Upper lobe of right lung (tissue), 1 donor: ENCODE measurements at regions not wholly inside any gene's neighbourhood (a gene's known extent, or its start where the extent isn't known, plus 50 kb on each side); places are given as distances from the start of the nearest gene placed in this dataset.

Experiments used
- ATAC-seq: fragments of 200-7000 bp; cut with Tn5 transposase; one replicate; pipeline ENCODE4 v1.9.1; 2020; ENCODE audit warnings: mild to moderate bottlenecking, moderate library complexity
- DNase-seq: peaks from one replicate; pipeline ENCODE4 v3.0.0-alpha.2; 2020
- H3K27ac ChIP-seq: fragments of 200-600 bp; one replicate; pipeline ENCODE4 v1.8.0; 2022
- H3K27me3 ChIP-seq: fragments of 200-600 bp; one replicate; pipeline ENCODE4 v1.8.0; 2022; ENCODE audit warnings: mild to moderate bottlenecking
- H3K36me3 ChIP-seq: fragments of 200-600 bp; one replicate; pipeline ENCODE4 v1.8.0; 2022
- H3K4me1 ChIP-seq: fragments of 200-600 bp; one replicate; pipeline ENCODE4 v1.8.0; 2022
- H3K4me3 ChIP-seq: fragments of 200-600 bp; one replicate; pipeline ENCODE4 v1.8.0; 2022; ENCODE audit warnings: mild to moderate bottlenecking
- H3K9me3 ChIP-seq: fragments of 200-600 bp; one replicate; pipeline ENCODE4 v1.8.0; 2022
- CTCF ChIP-seq: fragments of 200-600 bp; IDR thresholded peaks from one replicate; pipeline ENCODE4 v1.8.0; 2022; ENCODE audit warnings: antibody characterized with exemption
- intact Hi-C: fragments of 100-400 bp; cut with DNase I; formaldehyde crosslinking; loops from one replicate; pipeline ENCODE4 v1.11.0; 2022
- donor health status: DM: no; HTN: yes; CAD: no; lungs with severe emphysema.

- intact Hi-C loops: no loop called here
- ATAC-seq: no peak
- Histone ChIP-seq H3K4me1 (no peaks in the 10 kb centered on the region), H3K36me3 (no peaks in the 10 kb centered on the region), H3K27me3 (no peaks in the 10 kb centered on the region), H3K9me3 (no peaks in the 10 kb centered on the region), H3K4me3 (no peak overlapping the region), H3K27ac (no peak overlapping the region)
- no peak for DNase-seq
- TF ChIP-seq CTCF: no peak
Measured at GRCh38 chr5:62059960-62060359, 246.0 kb upstream of the KIF2A start.

- intact Hi-C loops: no loop called here
- DNase-seq: no peak
- H3K36me3 ChIP-seq: no peaks in the 10 kb centered on the region
- ATAC-seq: peak; percentile 81
- no peak overlapping the region for H3K27ac ChIP-seq
- no peak overlapping the region for H3K4me3 ChIP-seq
- H3K27me3 ChIP-seq: no peaks in the 10 kb centered on the region
- TF ChIP-seq CTCF: no peak
- H3K4me1 ChIP-seq: no peaks in the 10 kb centered on the region
- H3K9me3 ChIP-seq: no peaks in the 10 kb centered on the region
Measured at GRCh38 chr5:62065050-62065449, 241.0 kb upstream of the KIF2A start.

DNA sequence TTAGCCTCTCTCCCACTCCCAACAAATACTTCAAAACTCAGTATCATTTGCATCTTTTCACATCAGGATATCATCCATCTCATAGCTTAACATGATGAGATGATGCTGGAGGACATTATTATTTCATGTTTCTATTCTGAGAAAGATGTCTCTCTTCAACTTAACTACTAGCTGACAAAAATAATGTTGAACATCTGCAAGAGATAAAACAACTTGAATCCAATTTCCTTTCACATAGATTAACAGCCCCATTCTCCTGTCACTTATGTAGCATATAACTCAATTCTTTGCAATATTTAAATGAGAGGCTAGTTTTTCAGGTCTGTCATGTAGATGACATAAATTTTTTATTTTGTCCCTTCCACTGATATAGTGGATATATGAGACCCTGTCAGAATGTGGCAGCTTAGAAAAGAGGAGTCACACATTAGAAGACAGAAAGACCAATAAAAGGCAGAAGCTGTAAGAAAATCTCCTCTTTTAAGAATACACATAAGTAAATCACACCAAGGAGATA is 239.2 kb upstream of the KIF2A start:
- DNase-seq: no peak
- intact Hi-C loops: no loop called here
- no peak for TF ChIP-seq CTCF

DNA sequence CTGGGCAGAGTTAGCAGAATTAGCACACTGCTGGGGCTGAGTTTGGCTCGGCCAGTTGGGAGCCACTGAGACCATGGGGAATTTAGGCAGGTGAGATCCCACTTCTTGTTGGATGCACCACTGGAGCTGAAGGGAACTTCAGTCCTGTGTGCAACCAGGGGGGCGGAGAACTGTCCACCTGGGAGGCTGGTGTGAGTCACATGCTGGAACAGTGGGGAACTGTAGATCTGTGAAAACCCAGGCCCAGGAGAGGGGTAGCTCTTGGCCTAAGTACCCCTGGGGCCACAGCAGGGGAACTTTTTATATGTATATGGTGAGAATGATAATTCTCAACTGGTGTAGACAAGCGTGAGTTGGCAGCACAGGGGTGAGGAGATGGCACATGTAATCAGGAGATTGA is 237.5 kb upstream of the KIF2A start:
- H3K27ac ChIP-seq: no peak overlapping the region
- no peaks in the 10 kb centered on the region for H3K36me3 ChIP-seq
- no peak for ATAC-seq
- H3K9me3 ChIP-seq: no peaks in the 10 kb centered on the region
- no peaks in the 10 kb centered on the region for H3K4me1 ChIP-seq
- no peak overlapping the region for H3K4me3 ChIP-seq
- no peak for TF ChIP-seq CTCF
- H3K27me3 ChIP-seq: no peaks in the 10 kb centered on the region
- DNase-seq: no peak
- intact Hi-C loops: no loop called here

More for the DNA sequence above, 239.2 kb upstream of the KIF2A start:
- no peak for ATAC-seq
- Histone ChIP-seq H3K4me3 (no peak overlapping the region), H3K9me3 (no peaks in the 10 kb centered on the region), H3K36me3 (no peaks in the 10 kb centered on the region), H3K27me3 (no peaks in the 10 kb centered on the region), H3K27ac (no peak overlapping the region), H3K4me1 (no peaks in the 10 kb centered on the region)

DNA sequence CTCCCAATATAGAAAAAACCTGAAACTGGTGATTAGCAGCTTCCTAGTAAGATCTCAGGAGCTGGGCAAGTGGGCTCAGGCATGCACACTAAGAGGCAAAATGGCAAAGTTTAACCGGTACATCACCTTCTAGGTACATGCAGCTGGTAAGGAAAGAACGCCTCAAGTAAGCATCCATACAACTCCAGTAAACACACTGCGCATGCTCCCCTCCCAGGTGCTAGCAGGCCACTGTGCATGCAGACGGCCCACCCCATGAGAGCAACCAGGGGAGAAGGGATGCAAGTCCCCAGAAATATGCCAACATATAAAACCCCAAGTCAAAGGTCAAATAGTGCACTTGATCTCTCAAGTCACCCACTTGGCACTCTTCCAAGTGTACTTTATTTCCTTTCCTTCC is 228.6 kb upstream of the KIF2A start:
- ATAC-seq (no peak), DNase-seq (no peak)
- H3K4me1 ChIP-seq: no peaks in the 10 kb centered on the region
- no peaks in the 10 kb centered on the region for H3K36me3 ChIP-seq
- no peaks in the 10 kb centered on the region for H3K9me3 ChIP-seq
- H3K4me3 ChIP-seq: no peak overlapping the region
- no peaks in the 10 kb centered on the region for H3K27me3 ChIP-seq
- TF ChIP-seq CTCF: no peak
- intact Hi-C loops: no loop called here
- no peak overlapping the region for H3K27ac ChIP-seq
